ENCODE measurements at regions not wholly inside any gene's neighbourhood (a gene's known extent, or its start where the extent isn't known, plus 50 kb on each side); places are given as distances from the start of the nearest gene placed in this dataset.

DNA sequence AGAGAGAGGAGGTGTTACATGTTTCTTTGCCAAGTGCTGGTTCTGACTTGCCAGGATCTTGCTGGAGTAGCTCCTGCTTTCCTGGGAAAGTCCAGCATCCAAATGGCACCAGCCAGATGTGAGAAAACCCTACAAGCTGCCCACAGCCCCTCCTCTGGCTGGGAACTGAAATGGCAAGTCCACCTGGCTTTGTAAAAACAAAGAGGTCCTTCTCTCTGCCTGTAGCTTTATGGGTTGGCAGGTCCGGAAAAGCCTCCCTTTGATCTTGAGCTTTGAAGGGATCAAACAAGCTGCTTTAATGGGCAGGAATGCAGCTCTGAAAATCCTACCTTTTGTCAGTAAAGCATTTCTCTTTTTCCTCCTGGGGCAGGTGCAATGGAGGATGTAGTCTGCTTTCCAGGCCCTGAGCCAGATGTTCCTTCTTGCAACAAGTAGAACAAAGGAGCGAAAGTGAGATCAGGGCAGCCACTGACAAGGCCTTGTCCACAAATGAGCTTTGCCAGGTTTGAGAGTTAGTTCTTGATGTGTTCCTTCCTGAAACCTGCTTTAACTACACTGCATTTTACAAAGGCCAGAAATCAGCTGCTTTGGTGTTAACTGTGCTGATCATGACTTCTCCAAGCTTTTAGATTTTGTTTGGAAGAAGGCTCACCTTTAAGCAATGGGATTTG is 456.7 kb downstream of the ZNF608 start (continued):
- TF ChIP-seq, protein P1, sequence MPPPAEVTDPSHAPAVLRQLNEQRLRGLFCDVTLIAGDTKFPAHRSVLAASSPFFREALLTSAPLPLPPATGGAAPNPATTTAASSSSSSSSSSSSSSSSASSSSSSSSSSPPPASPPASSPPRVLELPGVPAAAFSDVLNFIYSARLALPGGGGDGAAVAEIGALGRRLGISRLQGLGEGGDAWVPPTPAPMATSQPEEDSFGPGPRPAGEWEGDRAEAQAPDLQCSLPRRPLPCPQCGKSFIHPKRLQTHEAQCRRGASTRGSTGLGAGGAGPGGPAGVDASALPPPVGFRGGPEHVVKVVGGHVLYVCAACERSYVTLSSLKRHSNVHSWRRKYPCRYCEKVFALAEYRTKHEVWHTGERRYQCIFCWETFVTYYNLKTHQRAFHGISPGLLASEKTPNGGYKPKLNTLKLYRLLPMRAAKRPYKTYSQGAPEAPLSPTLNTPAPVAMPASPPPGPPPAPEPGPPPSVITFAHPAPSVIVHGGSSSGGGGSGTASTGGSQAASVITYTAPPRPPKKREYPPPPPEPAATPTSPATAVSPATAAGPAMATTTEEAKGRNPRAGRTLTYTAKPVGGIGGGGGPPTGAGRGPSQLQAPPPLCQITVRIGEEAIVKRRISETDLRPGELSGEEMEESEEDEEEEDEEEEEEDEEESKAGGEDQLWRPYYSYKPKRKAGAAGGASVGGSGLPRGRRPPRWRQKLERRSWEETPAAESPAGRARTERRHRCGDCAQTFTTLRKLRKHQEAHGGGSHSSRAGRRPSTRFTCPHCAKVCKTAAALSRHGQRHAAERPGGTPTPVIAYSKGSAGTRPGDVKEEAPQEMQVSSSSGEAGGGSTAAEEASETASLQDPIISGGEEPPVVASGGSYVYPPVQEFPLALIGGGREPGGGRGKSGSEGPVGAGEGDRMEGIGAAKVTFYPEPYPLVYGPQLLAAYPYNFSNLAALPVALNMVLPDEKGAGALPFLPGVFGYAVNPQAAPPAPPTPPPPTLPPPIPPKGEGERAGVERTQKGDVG (CRISPR knock-in tag; IDR thresholded peaks at IDR 0.05; ENCODE audit: borderline replicate concordance) = no peak
- TF ChIP-seq ZNF136 (CRISPR knock-in tag; IDR thresholded peaks at IDR 0.05; ENCODE audit: low read depth) (no peak), ZNF331 (CRISPR knock-in tag; IDR thresholded peaks at IDR 0.05) (no peak), ZNF180 (CRISPR knock-in tag; IDR thresholded peaks at IDR 0.05; ENCODE audit: borderline replicate concordance, low read depth) (no peak), KDM4B (CRISPR knock-in tag; IDR thresholded peaks at IDR 0.05) (no peak), NR2F6 (IDR thresholded peaks at IDR 0.05) (no peak), NR2F6 (CRISPR knock-in tag; IDR thresholded peaks at IDR 0.05) (peak; percentile 47; the same call in 1 of the 2 replicates), TEAD3 (CRISPR knock-in tag; optimal IDR thresholded peaks at IDR 0.05; ENCODE audit: borderline replicate concordance) (peak; percentile 90), NR2F2 (IDR thresholded peaks at IDR 0.05; ENCODE audit: borderline replicate concordance, low read depth) (no peak), JUNB (CRISPR knock-in tag; IDR thresholded peaks at IDR 0.05; ENCODE audit: borderline replicate concordance) (no peak), CREM (IDR thresholded peaks at IDR 0.05) (peak; percentile 58), CREM (CRISPR knock-in tag; IDR thresholded peaks at IDR 0.05) (no peak), TCF7 (IDR thresholded peaks at IDR 0.05; ENCODE audit: low read depth) (peak; percentile 93), ZNF7 (CRISPR knock-in tag; IDR thresholded peaks at IDR 0.05) (no peak), ZNF138 (CRISPR knock-in tag; IDR thresholded peaks at IDR 0.05; ENCODE audit: low read depth) (no peak), ARNT2 (CRISPR knock-in tag; IDR thresholded peaks at IDR 0.05; ENCODE audit: low read depth) (no peak), ZNF569 (CRISPR knock-in tag; IDR thresholded peaks at IDR 0.05; ENCODE audit: borderline replicate concordance) (no peak), SRSF9 (IDR thresholded peaks at IDR 0.05; ENCODE audit: borderline replicate concordance, insufficient read depth, low read depth, low read length, poor library complexity, severe bottlenecking) (no peak), SOX13 (IDR thresholded peaks at IDR 0.05) (0 out of 2 replicates have a peak, but pooled peaks have one; percentile 57), SOX13 (CRISPR knock-in tag; conservative IDR thresholded peaks at IDR 0.05 in 1 of 2, IDR thresholded peaks at IDR 0.05 in 1 of 2) (peak in 1 of 2 experiments; percentile 86; a peak in 2 of 4 replicates), EP300 (IDR thresholded peaks at IDR 0.05; ENCODE audit: low read depth in 2 of 2, low read length in 2 of 2) (peak in 1 of 2 experiments; percentile 83; a peak in 2 of 4 replicates), EP300 (CRISPR knock-in tag; IDR thresholded peaks at IDR 0.05; ENCODE audit: borderline replicate concordance) (peak; percentile 68; the same call in 1 of the 2 replicates), MAFK (conservative IDR thresholded peaks at IDR 0.05 in 1 of 2, IDR thresholded peaks at IDR 0.05 in 1 of 2; ENCODE audit: low read length in 2 of 2) (no peak), ATF7-NPFF (CRISPR knock-in tag; IDR thresholded peaks at IDR 0.05; ENCODE audit: low read depth) (no peak), FOXO1 (CRISPR knock-in tag; IDR thresholded peaks at IDR 0.05) (no peak; the same call in 1 of the 2 replicates), KLF11 (CRISPR knock-in tag; IDR thresholded peaks at IDR 0.05) (no peak)
- TF ChIP-seq, protein P2, sequence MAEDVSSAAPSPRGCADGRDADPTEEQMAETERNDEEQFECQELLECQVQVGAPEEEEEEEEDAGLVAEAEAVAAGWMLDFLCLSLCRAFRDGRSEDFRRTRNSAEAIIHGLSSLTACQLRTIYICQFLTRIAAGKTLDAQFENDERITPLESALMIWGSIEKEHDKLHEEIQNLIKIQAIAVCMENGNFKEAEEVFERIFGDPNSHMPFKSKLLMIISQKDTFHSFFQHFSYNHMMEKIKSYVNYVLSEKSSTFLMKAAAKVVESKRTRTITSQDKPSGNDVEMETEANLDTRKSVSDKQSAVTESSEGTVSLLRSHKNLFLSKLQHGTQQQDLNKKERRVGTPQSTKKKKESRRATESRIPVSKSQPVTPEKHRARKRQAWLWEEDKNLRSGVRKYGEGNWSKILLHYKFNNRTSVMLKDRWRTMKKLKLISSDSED (CRISPR knock-in tag; IDR thresholded peaks at IDR 0.05) = no peak
- TF ChIP-seq, protein P3, sequence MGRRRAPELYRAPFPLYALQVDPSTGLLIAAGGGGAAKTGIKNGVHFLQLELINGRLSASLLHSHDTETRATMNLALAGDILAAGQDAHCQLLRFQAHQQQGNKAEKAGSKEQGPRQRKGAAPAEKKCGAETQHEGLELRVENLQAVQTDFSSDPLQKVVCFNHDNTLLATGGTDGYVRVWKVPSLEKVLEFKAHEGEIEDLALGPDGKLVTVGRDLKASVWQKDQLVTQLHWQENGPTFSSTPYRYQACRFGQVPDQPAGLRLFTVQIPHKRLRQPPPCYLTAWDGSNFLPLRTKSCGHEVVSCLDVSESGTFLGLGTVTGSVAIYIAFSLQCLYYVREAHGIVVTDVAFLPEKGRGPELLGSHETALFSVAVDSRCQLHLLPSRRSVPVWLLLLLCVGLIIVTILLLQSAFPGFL (CRISPR knock-in tag; IDR thresholded peaks at IDR 0.05) = no peak
